ENCODE measurements at regions not wholly inside any gene's neighbourhood (a gene's known extent, or its start where the extent isn't known, plus 50 kb on each side); places are given as distances from the start of the nearest gene placed in this dataset.
"Not testable (repeated sequence)": the region's sequence is repeated elsewhere in the genome, so short reads cannot be mapped to it uniquely, and the experiment has no call there.

DNA sequence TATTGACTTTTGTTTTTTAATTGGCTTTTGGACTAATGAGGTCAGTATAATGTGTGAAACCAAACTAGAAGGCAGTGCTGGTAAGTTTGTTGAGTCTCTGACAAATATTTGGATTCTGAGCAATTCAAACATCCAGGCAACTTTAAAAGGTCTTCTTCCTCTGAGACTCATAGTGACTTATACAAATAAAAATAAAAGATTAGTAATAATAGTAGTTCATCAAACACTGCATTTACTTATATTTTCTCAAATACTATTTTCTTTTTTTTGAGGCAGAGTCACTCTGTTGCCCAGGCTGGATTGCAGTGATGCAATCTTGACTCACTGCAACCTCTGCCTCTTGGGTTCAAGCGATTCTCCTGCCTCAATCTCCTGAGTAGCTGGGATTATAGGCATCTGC lies 337.9 kb downstream of the DAD1 start:
- no peak for DNase-seq (ENCODE audit: low read depth)

DNA sequence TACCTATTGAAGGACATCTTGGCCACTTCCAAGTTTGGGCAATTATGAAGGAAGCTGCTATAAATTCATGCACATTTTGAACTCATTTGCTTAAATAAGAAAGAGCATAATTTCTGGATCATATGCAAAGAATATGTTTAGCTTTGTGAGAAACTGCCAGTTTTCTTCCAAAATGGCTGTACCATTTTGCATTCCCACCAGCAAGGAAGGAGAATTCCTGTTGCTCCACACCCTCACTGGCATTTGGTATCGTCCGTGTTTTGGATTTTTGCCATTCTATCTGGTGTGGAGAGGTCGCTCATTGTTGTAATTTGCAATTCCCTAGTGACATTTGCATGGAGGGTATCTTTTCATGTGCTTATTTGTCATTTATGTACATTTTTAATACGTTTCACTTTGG lies 339.3 kb downstream of the DAD1 start:
- DNase-seq (ENCODE audit: low read depth) = no peak

DNA sequence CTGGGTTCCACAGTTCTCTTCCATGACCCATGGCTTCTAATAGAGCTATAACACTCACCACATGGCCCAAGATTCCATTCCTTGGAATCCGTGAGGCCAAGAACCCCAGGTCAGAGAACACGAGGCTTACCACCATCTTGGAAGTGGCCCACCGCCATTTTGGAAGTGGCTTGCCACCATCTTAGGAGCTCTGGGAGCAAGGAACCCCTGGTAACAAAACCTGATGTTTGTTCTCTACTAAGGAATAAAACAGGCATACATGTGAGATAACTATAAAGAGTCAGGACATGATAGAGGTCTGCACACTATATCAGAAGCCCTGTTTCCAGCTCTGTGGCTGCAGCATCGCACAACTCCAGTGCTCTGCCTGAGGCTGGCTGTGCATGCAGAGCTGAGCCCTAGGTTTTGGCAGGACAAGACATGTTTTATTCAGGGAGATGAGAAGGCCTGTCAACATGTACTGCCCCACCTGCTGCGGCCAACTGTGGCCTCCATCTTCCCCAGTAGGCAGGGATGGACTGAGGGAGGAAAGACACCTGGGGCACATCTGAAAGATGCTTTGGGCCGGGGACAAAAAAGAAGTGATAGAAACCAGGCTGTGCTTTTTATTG lies 344.9 kb downstream of the DAD1 start:
- DNase-seq (ENCODE audit: low read depth) = no peak

DNA sequence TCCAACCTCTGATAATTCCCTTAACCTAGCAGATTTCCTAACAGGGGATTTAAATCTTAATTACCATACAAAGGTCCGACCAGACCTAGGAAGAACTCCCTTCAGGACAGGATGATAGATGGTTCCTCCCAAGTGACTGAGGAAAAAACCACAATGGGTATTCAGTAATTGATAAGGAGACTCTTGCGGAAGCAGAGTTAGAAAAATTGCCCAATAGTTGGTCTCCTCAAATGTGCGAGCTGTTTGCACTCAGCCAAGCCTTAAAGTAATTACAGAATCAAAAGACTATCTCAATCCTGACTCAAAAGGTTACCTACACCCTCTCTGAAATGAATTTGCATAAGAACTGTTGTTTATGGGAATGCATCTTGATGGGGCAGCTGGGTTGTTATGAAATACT lies 350.7 kb downstream of the DAD1 start:
- not testable (repeated sequence) for DNase-seq (ENCODE audit: low read depth)

DNA sequence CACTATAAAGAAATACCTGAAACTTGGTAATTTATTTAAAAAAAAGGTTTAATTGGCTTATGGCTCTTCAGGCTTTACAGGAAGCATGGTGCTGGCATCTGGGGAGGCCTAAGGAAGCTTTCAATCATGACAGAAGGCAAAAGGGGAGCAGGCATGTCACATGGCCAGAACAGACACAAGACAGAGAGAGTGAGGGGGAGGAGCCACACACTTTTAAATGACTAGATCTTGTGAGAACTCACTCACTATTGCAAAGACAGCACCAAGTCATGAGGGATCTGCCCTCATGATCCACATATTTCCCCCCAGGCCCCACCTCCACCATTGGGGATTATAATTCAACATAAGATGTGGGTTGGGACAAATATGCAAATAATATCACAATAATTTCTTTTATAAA lies 355.6 kb downstream of the DAD1 start:
- DNase-seq (ENCODE audit: low read depth) = no peak

DNA sequence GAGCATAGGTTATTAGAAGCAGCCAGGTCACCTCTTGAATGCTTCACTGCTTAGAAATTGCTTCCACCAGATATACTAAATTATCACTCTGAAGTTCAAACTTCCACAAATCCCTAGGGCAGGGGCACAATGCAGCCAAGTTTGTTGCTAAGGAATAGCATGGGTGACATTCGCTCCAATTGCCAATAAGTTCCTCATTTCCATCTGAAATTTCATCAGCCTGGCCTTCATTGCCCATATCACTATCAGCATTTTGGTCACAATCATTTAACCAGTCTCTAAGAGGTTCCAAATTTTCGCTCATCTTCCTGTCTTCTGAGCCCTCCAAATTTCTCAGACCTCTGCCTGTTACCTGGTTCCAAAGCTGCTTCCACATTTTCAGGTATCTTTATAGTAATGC lies 356.1 kb downstream of the DAD1 start:
- no peak for DNase-seq (ENCODE audit: low read depth)

DNA sequence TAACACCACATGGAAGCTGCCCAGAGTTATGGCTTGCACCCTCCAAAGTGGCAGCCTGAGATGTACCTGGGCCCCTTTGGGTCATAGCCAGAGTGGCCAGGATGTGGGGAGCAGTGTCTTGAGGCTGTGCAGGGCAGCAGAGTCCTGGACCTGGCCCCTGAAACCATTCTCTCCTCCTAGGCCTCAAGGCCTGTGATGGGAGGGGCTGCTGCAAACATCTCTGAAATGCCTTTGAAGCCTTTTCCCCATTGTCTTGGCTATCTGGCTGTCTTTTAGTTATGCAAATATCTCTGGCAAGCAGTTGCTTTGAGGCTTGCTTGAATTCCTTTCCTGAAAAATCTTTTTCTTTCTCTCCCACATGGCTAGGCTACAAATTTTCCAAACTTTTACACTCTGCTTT lies 356.5 kb downstream of the DAD1 start:
- no peak for DNase-seq (ENCODE audit: low read depth)

DNA sequence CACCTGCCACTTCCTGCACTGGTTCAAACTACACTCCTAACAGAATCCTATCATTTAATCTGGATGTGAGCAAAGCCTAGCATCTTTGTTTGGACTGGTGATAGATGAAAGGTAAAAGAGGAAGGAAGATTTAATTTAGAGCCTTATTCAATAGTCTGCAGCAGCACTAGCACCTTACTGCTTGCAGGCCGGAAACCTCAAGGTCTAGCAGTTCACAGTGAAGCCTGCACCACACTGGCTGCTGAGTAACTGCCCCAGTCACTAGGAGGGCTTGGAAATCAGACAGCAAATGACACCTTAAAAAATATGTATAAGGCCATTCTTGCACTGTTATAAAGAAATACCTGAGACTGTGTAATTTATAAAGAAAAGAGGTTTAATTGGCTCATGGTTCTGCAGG lies 358.0 kb downstream of the DAD1 start:
- peak; percentile 0 for DNase-seq (ENCODE audit: low read depth)

DNA sequence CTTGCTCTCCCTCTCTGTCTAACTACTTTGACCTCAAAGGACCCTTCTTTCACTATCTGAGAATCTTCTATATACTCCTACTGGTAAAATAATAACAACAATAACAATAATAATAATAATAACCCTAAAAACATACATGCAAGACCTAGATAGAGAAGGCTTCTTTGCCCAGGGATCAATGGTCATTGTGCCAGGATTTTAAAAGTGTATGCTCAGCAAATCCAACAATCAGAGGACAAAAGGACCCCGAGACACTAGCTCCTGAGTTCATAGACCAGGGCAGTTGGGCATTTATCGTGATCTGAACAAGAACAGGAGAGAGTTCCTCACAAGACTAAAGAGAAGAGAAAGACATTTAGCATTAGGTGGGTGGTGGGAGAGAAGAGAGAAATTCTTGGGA lies 358.5 kb downstream of the DAD1 start:
- no peak for DNase-seq (ENCODE audit: low read depth)

DNA sequence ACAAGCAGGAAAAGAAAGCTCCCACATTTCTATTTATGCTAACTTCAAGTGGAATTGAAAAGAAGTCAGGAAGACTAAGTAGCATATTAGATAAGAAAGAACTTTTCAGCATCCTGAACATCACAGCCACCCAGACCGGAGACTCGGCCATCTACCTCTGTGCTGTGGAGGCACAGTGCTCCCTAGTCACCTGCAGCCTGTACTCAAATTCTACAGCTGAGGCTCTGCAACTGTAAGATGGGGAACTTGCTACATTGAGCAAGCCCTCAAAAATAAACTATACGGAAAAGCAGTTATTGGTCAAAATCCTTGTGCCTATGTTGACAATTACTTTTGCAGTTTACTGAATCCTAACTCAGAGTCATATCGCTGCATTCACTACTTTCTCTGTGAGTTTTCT lies 361.9 kb downstream of the DAD1 start:
- DNase-seq (ENCODE audit: low read depth) = no peak

DNA sequence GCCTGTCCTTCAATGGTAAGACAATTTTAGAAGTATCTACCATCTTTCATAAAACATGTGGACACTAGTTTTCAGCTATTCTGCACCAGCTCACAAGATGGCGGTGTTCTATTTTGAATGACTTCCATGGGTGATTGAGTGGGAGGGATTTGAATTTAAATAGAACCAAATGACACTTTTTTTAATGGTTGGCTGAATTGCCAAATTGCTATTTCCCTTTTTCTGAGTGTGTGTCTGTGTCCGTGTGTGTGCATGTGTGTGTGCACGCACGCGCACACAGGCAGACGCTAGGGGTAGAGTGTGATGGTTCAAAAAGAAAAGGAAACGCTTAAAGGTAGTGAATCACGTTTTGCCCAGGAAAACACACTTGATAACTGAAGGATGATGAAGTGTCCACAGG lies 362.6 kb downstream of the DAD1 start:
- DNase-seq (ENCODE audit: low read depth) = no peak

DNA sequence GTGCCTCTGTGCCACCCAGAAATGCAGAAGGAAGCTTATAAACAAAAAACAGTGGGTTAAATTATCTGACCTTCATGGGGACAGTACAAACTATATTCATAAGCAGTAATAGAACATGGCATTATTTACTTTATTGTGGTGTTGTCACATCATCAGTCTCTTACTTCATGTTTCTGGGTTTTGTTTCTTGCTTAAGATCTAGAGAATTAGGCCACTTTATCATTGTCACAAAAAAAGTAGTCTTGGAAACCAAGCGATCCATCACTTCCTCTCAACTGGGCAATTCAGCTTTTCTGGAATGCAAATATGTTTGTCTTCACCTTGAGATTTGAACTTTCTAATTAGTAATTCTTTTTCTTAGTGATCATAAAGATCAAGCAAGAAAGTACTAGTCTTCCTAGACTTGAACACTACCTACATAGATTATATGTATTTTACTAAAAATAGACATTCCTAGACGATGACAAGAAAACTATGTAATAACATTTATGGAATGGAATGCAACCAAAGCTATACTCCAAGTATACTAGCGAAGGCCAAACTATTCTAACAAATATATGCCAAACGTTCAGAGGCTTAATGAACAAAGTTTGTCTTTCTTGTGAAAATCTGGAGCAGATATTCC lies 363.4 kb downstream of the DAD1 start:
- no peak for DNase-seq (ENCODE audit: low read depth)

DNA sequence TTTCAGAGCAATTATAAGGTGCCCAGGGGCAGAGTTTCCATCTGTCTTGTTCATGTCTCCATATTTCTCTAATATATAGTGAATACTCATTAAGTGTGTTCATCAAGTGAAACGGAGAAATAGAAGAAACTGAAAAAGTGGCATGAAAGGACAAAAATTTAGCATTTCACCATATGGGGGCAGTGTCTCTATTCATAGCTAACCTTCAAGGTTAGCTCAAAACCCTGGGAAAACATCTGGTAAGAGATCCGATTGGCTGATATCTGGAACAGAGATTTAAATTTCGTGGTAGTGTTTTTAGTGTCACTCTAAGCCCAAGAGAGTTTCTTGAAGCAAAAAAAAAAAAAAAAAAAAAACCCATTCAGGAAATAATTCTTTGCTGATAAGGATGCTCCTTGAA lies 367.5 kb downstream of the DAD1 start:
- DNase-seq (ENCODE audit: low read depth) = no peak

DNA sequence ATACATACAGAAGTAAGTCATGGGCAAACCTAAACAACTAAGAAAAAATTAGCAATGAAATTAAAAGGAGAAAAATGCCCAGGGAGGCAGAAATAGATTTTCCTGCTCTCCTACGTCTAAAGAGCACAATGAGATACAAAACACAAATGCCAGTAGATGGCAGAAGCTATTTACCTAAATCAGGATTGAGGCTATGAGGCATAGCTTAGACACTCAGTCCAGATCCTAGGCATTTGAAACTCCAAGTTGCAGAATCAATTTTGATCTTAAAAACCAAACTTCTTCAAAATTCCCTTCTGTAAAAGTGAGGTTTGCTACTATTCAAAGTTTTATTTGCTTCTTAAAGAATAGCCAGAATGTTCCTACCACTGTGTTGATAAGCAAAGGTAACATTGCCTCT lies 368.6 kb downstream of the DAD1 start:
- DNase-seq (ENCODE audit: low read depth) = no peak

DNA sequence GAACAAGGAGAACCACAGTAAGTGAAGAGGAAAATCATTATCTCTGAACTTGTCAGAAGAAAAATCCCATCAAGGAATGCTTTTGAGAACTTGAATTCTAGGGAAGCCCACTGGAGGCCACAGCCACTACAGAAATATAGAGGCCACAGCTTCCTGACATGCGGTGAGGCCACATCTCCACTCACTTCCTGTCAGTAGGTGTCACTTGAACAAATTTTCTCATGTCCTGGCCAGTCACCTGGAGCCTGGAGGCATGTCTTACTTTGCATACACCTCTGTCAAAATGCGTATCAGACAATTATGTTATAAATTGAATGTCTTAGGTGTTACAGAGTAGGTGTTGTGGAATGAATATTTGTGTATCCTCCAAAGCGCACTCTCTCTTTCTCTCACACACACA lies 370.3 kb downstream of the DAD1 start:
- no peak for DNase-seq (ENCODE audit: low read depth)

DNA sequence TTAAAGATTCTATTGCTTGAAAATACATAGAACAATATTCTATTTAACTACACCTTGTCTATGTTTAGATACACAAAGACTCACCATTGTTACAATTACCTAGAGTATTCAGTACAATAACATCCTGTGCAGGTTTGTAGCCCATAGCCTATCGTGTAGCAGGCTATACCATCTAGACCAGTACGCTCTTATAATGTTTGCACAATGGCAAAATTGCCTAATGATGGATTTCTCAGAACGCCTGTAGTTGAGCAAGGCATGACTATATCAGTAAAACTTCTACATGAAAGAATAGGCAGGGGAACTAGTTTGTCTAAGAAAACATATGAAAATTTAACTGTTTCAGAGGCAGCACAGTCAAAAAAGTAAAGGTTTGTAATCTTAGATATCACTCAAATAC lies 375.9 kb downstream of the DAD1 start:
- DNase-seq (ENCODE audit: low read depth) = no peak

DNA sequence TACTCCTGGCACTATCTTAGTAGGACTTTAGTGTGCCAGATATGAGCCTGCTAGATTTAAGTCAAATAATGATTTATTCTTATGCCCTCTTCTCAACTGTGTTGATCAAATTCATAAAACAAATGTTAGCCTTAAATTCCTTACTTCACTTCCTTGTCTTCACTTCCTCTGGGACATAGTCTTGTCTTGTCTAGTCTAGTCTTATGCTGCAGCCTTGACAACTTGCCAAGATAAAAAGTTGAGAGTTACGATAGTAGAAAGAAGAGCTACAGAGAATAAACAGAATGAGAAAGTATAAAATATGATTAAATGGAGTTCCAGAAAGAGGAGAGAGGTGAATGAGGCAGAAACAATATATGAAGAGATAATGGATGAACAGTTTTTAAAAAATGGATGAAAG lies 378.1 kb downstream of the DAD1 start:
- no peak for DNase-seq (ENCODE audit: low read depth)

DNA sequence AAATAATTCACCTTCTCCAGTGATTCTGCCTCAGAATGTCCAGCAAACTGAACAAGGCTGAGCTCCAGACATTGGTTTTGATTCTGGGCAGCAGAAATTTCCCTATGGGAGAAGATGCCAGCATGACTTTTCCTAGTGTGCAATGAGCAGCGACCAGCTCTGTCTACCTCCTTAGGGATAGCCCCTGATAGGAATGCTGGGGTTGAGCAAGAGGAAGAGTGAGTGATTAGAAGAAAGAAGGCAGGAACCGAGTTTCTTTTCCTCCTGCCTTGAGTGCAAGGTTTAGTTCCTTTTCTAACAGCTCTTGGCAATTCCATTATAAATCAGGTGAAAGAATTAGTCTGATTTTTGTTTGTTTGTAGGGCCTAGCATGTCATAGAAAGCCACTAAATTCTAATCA lies 379.0 kb downstream of the DAD1 start:
- no peak for DNase-seq (ENCODE audit: low read depth)

DNA sequence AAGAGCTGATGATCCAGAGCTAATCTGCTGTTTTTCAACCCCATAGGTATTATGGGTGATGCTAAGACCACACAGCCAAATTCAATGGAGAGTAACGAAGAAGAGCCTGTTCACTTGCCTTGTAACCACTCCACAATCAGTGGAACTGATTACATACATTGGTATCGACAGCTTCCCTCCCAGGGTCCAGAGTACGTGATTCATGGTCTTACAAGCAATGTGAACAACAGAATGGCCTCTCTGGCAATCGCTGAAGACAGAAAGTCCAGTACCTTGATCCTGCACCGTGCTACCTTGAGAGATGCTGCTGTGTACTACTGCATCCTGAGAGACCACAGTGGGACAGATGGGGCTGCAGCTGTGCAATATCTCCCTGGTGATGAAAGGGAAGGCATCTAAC lies 386.0 kb downstream of the DAD1 start:
- no peak for DNase-seq (ENCODE audit: low read depth)

DNA sequence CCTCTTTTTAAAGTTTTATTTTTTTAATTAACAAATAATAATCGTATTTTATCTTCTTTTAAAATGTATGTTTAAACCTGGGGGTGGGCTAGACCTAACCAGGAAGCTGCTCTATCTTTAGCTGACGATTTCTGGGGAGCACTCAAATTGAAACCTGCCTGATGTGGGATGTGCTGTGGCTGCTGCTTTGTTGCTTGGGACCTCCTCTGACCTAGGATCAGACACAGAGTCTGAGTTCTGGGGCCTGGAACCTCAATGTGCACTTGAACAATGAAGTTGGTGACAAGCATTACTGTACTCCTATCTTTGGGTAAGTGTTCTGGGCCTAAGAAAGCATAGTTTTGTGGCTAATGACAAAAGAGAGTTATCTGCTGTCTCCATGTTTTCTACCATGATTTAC lies 386.7 kb downstream of the DAD1 start:
- no peak for DNase-seq (ENCODE audit: low read depth)

DNA sequence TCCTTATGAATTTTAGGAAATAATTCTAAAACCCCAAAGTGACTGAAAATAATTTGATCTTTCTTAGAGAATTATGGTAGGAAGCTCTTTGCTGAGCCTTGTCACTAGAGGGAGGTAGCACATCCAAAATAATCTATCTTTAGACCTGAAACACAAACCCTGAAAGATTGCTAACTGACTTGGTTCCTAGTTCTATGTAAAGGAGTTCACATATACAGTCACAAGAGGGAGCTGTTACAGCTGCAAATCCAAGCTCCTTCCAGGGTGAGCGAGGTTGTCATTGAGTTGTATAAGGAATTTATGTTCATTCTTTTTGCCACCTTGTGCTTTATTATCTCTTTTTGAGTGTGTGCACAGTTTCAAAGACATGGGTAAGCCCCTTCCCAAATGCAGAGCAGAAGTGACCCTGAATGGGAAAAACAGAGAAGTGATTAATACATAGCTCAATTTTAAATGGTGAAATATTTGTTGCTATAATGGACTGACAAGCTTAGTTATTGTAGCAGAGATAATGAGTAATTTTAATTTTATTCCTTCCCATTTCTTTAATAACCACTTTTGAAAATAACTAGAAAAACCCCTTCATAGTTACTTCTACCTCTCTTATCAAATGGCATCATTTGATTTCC lies 387.9 kb downstream of the DAD1 start:
- no peak for DNase-seq (ENCODE audit: low read depth)

DNA sequence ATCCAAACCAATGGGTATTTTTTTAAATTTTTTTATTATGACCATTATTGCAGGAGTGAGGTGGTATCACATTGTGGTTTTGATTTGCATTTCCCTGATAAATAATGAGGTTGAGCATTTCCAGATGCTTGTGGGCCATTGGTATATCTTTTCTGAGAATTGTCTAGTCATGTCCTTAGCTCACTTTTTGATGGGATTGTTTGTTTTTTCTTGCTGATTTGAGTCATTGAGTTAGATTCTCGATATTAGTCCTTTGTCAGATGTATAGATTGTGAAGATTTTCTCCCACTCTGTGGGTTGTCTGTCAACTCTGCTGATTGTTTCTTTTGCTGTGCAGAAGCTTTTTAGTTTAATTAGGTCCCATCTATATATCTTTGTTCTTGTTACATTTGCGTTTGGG lies 388.9 kb downstream of the DAD1 start:
- not testable (repeated sequence) for DNase-seq (ENCODE audit: low read depth)

DNA sequence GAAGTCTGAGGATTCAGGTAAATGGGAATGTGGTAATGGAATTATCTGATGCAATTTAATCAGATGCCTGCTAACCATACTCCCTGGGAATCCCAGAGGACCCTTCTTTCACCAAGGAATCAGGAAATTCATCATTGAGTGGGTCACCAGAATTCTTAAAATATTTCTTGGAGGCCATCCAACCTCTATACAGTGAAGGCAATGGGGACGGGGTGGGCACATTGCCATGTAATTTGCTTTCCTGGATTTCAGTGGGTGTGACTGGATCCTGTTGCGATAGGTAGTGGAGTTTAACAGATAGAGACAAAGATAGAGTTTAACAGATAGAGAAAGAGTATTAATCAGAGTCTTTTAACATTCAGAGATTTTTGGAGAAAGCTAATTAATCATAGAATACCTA lies 394.4 kb downstream of the DAD1 start:
- DNase-seq (ENCODE audit: low read depth) = no peak

All from activated T-cell treated with anti-CD3 and anti-CD28 coated beads for 1 hour (primary cell).